ENCODE measurements at regions not wholly inside any gene's neighbourhood (a gene's known extent, or its start where the extent isn't known, plus 50 kb on each side); places are given as distances from the start of the nearest gene placed in this dataset.

DNA sequence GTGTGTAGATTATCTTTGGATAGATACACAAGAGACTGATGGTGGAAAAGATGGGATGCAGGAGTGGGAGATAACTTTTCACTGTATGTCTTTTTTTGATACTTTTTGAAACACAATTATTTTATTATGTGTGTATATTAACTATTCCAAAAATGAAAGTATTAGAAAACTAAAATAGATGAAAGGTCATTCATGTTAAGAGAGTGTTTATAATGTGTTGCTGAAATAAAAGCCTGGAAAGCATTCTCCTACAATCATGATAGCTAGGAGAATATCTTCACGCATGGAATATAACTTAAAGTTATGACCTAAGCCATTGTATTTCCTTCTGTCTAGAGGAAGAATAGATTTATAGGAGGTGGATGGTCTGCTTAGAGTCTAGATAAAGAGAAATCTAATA is 154.8 kb upstream of the MAST4 start:
- Histone ChIP-seq H4K20me1 (ENCODE audit: control insufficient read depth, insufficient read depth, insufficient read length) (no peaks in the 10 kb centered on the region), H3K9ac (ENCODE audit: extremely low read depth, insufficient read length, low read length) (no peak overlapping the region), H3K4me1 (ENCODE audit: insufficient read depth, low read length) (no peaks in the 10 kb centered on the region), H3K23me2 (ENCODE audit: insufficient read length, low read depth, low read length, poor library complexity, severe bottlenecking) (no peaks in the 10 kb centered on the region), H3K79me1 (ENCODE audit: insufficient read depth, low read depth, low read length, poor library complexity, severe bottlenecking) (no peaks in the 10 kb centered on the region), H3T11ph (ENCODE audit: low read length) (no peak overlapping the region), H3K4ac (ENCODE audit: low read depth, low read length) (no peak overlapping the region), H2BK15ac (ENCODE audit: low read depth, low read length) (no peak overlapping the region), H2BK5ac (ENCODE audit: insufficient read length, low read length) (no peak overlapping the region), H3K23ac (ENCODE audit: insufficient read length, low read depth, low read length) (no peak overlapping the region), H4K91ac (ENCODE audit: insufficient read length, low read depth, low read length) (no peak overlapping the region), H3K79me2 (ENCODE audit: insufficient read depth, low read length) (no peaks in the 10 kb centered on the region), H3K27ac (ENCODE audit: insufficient read length, low read depth, low read length) (no peak overlapping the region), H3K14ac (ENCODE audit: insufficient read depth, low read length) (no peak overlapping the region), H3K27me3 (ENCODE audit: insufficient read depth, low read length) (no peaks in the 10 kb centered on the region), H3K56ac (ENCODE audit: insufficient read length, low read depth, low read length) (no peak overlapping the region), H2BK120ac (ENCODE audit: low read depth, low read length, poor library complexity, severe bottlenecking) (no peak overlapping the region), H4K5ac (ENCODE audit: insufficient read length, low read depth, low read length) (no peak overlapping the region), H4K8ac (replicated peaks; ENCODE audit: insufficient read length, low read depth, low read length) (no peak overlapping the region), H3K9me3 (ENCODE audit: control insufficient read depth, low read depth, low read length) (no peaks in the 10 kb centered on the region), H2AFZ (ENCODE audit: low read length) (no peak overlapping the region), H2BK12ac (ENCODE audit: insufficient read length, low read depth, low read length) (no peak overlapping the region), H3K4me2 (ENCODE audit: insufficient read depth, insufficient read length, low read length) (no peak overlapping the region), H2BK20ac (ENCODE audit: low read depth, low read length, poor library complexity, severe bottlenecking) (no peak overlapping the region), H2AK5ac (ENCODE audit: insufficient read length, low read length) (no peak overlapping the region), H3K18ac (ENCODE audit: insufficient read length, low read depth, low read length) (no peak overlapping the region)
- H3K36me3 Mint-ChIP-seq (ENCODE audit: insufficient read depth in 1 of 3, low read depth in 3 of 3): no peaks in the 10 kb centered on the region; a peak in 2 of 7 replicates
- no CpG with 5 or more reads among the region's 1 CpG for WGBS (ENCODE audit: extremely low coverage, insufficient read length, low lambda C conversion rate)
- no peak overlapping the region for H3K27ac Mint-ChIP-seq
- no peaks in the 10 kb centered on the region for H3K4me1 Mint-ChIP-seq
- TF ChIP-seq, protein P1, sequence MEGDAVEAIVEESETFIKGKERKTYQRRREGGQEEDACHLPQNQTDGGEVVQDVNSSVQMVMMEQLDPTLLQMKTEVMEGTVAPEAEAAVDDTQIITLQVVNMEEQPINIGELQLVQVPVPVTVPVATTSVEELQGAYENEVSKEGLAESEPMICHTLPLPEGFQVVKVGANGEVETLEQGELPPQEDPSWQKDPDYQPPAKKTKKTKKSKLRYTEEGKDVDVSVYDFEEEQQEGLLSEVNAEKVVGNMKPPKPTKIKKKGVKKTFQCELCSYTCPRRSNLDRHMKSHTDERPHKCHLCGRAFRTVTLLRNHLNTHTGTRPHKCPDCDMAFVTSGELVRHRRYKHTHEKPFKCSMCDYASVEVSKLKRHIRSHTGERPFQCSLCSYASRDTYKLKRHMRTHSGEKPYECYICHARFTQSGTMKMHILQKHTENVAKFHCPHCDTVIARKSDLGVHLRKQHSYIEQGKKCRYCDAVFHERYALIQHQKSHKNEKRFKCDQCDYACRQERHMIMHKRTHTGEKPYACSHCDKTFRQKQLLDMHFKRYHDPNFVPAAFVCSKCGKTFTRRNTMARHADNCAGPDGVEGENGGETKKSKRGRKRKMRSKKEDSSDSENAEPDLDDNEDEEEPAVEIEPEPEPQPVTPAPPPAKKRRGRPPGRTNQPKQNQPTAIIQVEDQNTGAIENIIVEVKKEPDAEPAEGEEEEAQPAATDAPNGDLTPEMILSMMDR (conservative IDR thresholded peaks at IDR 0.05): no peak
- DNase-seq: no peak
- H3K27me3 Mint-ChIP-seq (ENCODE audit: low read depth): no peaks in the 10 kb centered on the region
- peaks cover 3 to 5% of the 10 kb centered on the region in 2 experiments; a peak in 3 of 5 replicates for H3K9me3 Mint-ChIP-seq
- no peak overlapping the region for H3K4me3 Mint-ChIP-seq

Data from H9 (cell line).